ENCODE measurements at regions not wholly inside any gene's neighbourhood (a gene's known extent, or its start where the extent isn't known, plus 50 kb on each side); places are given as distances from the start of the nearest gene placed in this dataset.

GRCh38 chr7:115226410-115226809, 304.5 kb downstream of the MDFIC start:
- WGBS (ENCODE audit: extremely low coverage, insufficient coverage, low lambda C conversion rate): no CpG with 5 or more reads among the region's 1 CpG
- Histone ChIP-seq H3K9ac (ENCODE audit: low read length) (no peak overlapping the region), H3K4me2 (ENCODE audit: low read length) (no peak overlapping the region), H3K79me1 (ENCODE audit: low read length) (no peaks in the 10 kb centered on the region), H3K79me2 (ENCODE audit: control insufficient read depth, insufficient read depth, low read length) (no peaks in the 10 kb centered on the region), H3K27ac (ENCODE audit: low read depth, low read length) (peak overlapping the region; percentile 61), H3K56ac (ENCODE audit: low read length) (no peak overlapping the region), H3K4me3 (ENCODE audit: low read length) (no peak overlapping the region), H3K36me3 (ENCODE audit: control insufficient read depth, insufficient read depth, low read length) (no peaks in the 10 kb centered on the region), H3K18ac (ENCODE audit: low read length) (no peak overlapping the region), H3K4me1 (ENCODE audit: control insufficient read depth, low read depth, low read length) (peaks cover 19% of the 10 kb centered on the region), H2BK15ac (replicated peaks; ENCODE audit: low read depth) (no peak overlapping the region), H2BK5ac (ENCODE audit: low read length) (no peak overlapping the region), H3K27me3 (ENCODE audit: insufficient read depth, low read length, poor library complexity) (no peaks in the 10 kb centered on the region), H3K23ac (ENCODE audit: low read length) (no peak overlapping the region), H2BK120ac (ENCODE audit: low read depth, low read length) (no peak overlapping the region), H2AK5ac (ENCODE audit: low read length) (no peak overlapping the region), H4K8ac (ENCODE audit: low read depth, low read length) (no peak overlapping the region), H3K4ac (ENCODE audit: low read depth, low read length) (no peak overlapping the region), H4K5ac (ENCODE audit: low read length) (no peak overlapping the region)
- peak; percentile 99 for DNase-seq

GRCh38 chr7:115224922-115225321, 303.0 kb downstream of the MDFIC start:
- Histone ChIP-seq H3K36me3 (ENCODE audit: control insufficient read depth, insufficient read depth, low read length) (no peaks in the 10 kb centered on the region), H3K4me3 (ENCODE audit: low read length) (no peak overlapping the region), H3K79me1 (ENCODE audit: low read length) (no peaks in the 10 kb centered on the region), H4K8ac (ENCODE audit: low read depth, low read length) (peak overlapping the region; percentile 81), H3K27me3 (ENCODE audit: insufficient read depth, low read length, poor library complexity) (no peaks in the 10 kb centered on the region), H2AK5ac (ENCODE audit: low read length) (no peak overlapping the region), H3K9ac (ENCODE audit: low read length) (no peak overlapping the region), H2BK15ac (replicated peaks; ENCODE audit: low read depth) (no peak overlapping the region), H2BK5ac (ENCODE audit: low read length) (no peak overlapping the region), H3K23ac (ENCODE audit: low read length) (no peak overlapping the region), H3K4ac (ENCODE audit: low read depth, low read length) (no peak overlapping the region), H3K18ac (ENCODE audit: low read length) (peak overlapping the region; percentile 94), H4K5ac (ENCODE audit: low read length) (peak overlapping the region; percentile 42), H3K27ac (ENCODE audit: low read depth, low read length) (peak overlapping the region; percentile 61), H3K56ac (ENCODE audit: low read length) (no peak overlapping the region), H2BK120ac (ENCODE audit: low read depth, low read length) (peak overlapping the region; percentile 98), H3K4me2 (ENCODE audit: low read length) (no peak overlapping the region), H3K4me1 (ENCODE audit: control insufficient read depth, low read depth, low read length) (peaks cover 19% of the 10 kb centered on the region), H3K79me2 (ENCODE audit: control insufficient read depth, insufficient read depth, low read length) (no peaks in the 10 kb centered on the region)
- WGBS (ENCODE audit: extremely low coverage, insufficient coverage, low lambda C conversion rate): no CpG with 5 or more reads among the region's 6 CpGs
- no peak for DNase-seq

GRCh38 chr7:115223959-115224358, 302.1 kb downstream of the MDFIC start:
- no peak overlapping the region for H3K23ac ChIP-seq (ENCODE audit: low read length)

GRCh38 chr7:115221456-115221855, 299.6 kb downstream of the MDFIC start:
- no peak for DNase-seq
- Histone ChIP-seq H3K4me2 (ENCODE audit: low read length) (no peak overlapping the region), H2BK15ac (replicated peaks; ENCODE audit: low read depth) (no peak overlapping the region), H3K79me1 (ENCODE audit: low read length) (no peaks in the 10 kb centered on the region), H3K9ac (ENCODE audit: low read length) (no peak overlapping the region), H3K79me2 (ENCODE audit: control insufficient read depth, insufficient read depth, low read length) (no peaks in the 10 kb centered on the region), H3K18ac (ENCODE audit: low read length) (no peak overlapping the region), H3K27me3 (ENCODE audit: insufficient read depth, low read length, poor library complexity) (no peaks in the 10 kb centered on the region), H4K5ac (ENCODE audit: low read length) (no peak overlapping the region), H2BK5ac (ENCODE audit: low read length) (no peak overlapping the region), H3K4ac (ENCODE audit: low read depth, low read length) (no peak overlapping the region), H2BK120ac (ENCODE audit: low read depth, low read length) (no peak overlapping the region), H3K4me3 (ENCODE audit: low read length) (no peak overlapping the region), H4K8ac (ENCODE audit: low read depth, low read length) (no peak overlapping the region), H3K4me1 (ENCODE audit: control insufficient read depth, low read depth, low read length) (peaks cover 16% of the 10 kb centered on the region), H3K36me3 (ENCODE audit: control insufficient read depth, insufficient read depth, low read length) (no peaks in the 10 kb centered on the region), H3K23ac (ENCODE audit: low read length) (no peak overlapping the region), H2AK5ac (ENCODE audit: low read length) (no peak overlapping the region), H3K56ac (ENCODE audit: low read length) (no peak overlapping the region), H3K27ac (ENCODE audit: low read depth, low read length) (no peak overlapping the region)

More at GRCh38 chr7:115223959-115224358, 302.1 kb downstream of the MDFIC start:
- no peak overlapping the region for H3K4ac ChIP-seq (ENCODE audit: low read depth, low read length)
- peak overlapping the region; percentile 2 for H4K5ac ChIP-seq (ENCODE audit: low read length)
- H3K79me2 ChIP-seq (ENCODE audit: control insufficient read depth, insufficient read depth, low read length): no peaks in the 10 kb centered on the region
- H3K4me3 ChIP-seq (ENCODE audit: low read length): no peak overlapping the region
- peak overlapping the region; percentile 90 for H3K18ac ChIP-seq (ENCODE audit: low read length)
- H3K56ac ChIP-seq (ENCODE audit: low read length): no peak overlapping the region
- no peak overlapping the region for H3K9ac ChIP-seq (ENCODE audit: low read length)
- no peaks in the 10 kb centered on the region for H3K79me1 ChIP-seq (ENCODE audit: low read length)
- H4K8ac ChIP-seq (ENCODE audit: low read depth, low read length): no peak overlapping the region
- peaks cover 16% of the 10 kb centered on the region for H3K4me1 ChIP-seq (ENCODE audit: control insufficient read depth, low read depth, low read length)
- H3K27ac ChIP-seq (ENCODE audit: low read depth, low read length): no peak overlapping the region
- no peak overlapping the region for H3K4me2 ChIP-seq (ENCODE audit: low read length)
- WGBS (ENCODE audit: extremely low coverage, insufficient coverage, low lambda C conversion rate): no CpG with 5 or more reads among the region's 1 CpG
- no peaks in the 10 kb centered on the region for H3K36me3 ChIP-seq (ENCODE audit: control insufficient read depth, insufficient read depth, low read length)
- peak overlapping the region; percentile 45 for H2BK120ac ChIP-seq (ENCODE audit: low read depth, low read length)
- no peak overlapping the region for H2AK5ac ChIP-seq (ENCODE audit: low read length)
- no peak for DNase-seq
- no peak overlapping the region for H2BK5ac ChIP-seq (ENCODE audit: low read length)
- no peaks in the 10 kb centered on the region for H3K27me3 ChIP-seq (ENCODE audit: insufficient read depth, low read length, poor library complexity)
- H2BK15ac ChIP-seq (replicated peaks; ENCODE audit: low read depth): peak overlapping the region; percentile 97

- Histone ChIP-seq H3K18ac (ENCODE audit: low read length) (no peak overlapping the region), H3K27ac (ENCODE audit: low read depth, low read length) (no peak overlapping the region), H2BK120ac (ENCODE audit: low read depth, low read length) (no peak overlapping the region), H3K27me3 (ENCODE audit: insufficient read depth, low read length, poor library complexity) (no peaks in the 10 kb centered on the region), H3K56ac (ENCODE audit: low read length) (no peak overlapping the region), H3K4me2 (ENCODE audit: low read length) (no peak overlapping the region), H4K8ac (ENCODE audit: low read depth, low read length) (no peak overlapping the region), H2BK5ac (ENCODE audit: low read length) (no peak overlapping the region), H3K79me1 (ENCODE audit: low read length) (no peaks in the 10 kb centered on the region), H3K9ac (ENCODE audit: low read length) (no peak overlapping the region), H3K4ac (ENCODE audit: low read depth, low read length) (no peak overlapping the region), H3K23ac (ENCODE audit: low read length) (no peak overlapping the region), H2AK5ac (ENCODE audit: low read length) (no peak overlapping the region), H3K79me2 (ENCODE audit: control insufficient read depth, insufficient read depth, low read length) (no peaks in the 10 kb centered on the region), H3K36me3 (ENCODE audit: control insufficient read depth, insufficient read depth, low read length) (no peaks in the 10 kb centered on the region), H2BK15ac (replicated peaks; ENCODE audit: low read depth) (no peak overlapping the region), H3K4me3 (ENCODE audit: low read length) (no peak overlapping the region), H4K5ac (ENCODE audit: low read length) (no peak overlapping the region), H3K4me1 (ENCODE audit: control insufficient read depth, low read depth, low read length) (no peaks in the 10 kb centered on the region)
- DNase-seq: no peak
- WGBS (ENCODE audit: extremely low coverage, insufficient coverage, low lambda C conversion rate): no CpG with 5 or more reads among the region's 1 CpG
Measured at GRCh38 chr7:115218076-115218475, 296.2 kb downstream of the MDFIC start.

GRCh38 chr7:115217373-115217772, 295.5 kb downstream of the MDFIC start:
- 100% methylated on average over 1 of the region's 1 CpG for WGBS (ENCODE audit: extremely low coverage, insufficient coverage, low lambda C conversion rate)
- Histone ChIP-seq H2BK15ac (replicated peaks; ENCODE audit: low read depth) (no peak overlapping the region), H3K79me1 (ENCODE audit: low read length) (no peaks in the 10 kb centered on the region), H4K8ac (ENCODE audit: low read depth, low read length) (no peak overlapping the region), H3K36me3 (ENCODE audit: control insufficient read depth, insufficient read depth, low read length) (no peaks in the 10 kb centered on the region), H3K4me2 (ENCODE audit: low read length) (no peak overlapping the region), H3K9ac (ENCODE audit: low read length) (no peak overlapping the region), H2AK5ac (ENCODE audit: low read length) (no peak overlapping the region), H3K4me1 (ENCODE audit: control insufficient read depth, low read depth, low read length) (no peaks in the 10 kb centered on the region), H3K79me2 (ENCODE audit: control insufficient read depth, insufficient read depth, low read length) (no peaks in the 10 kb centered on the region), H2BK5ac (ENCODE audit: low read length) (no peak overlapping the region), H3K27me3 (ENCODE audit: insufficient read depth, low read length, poor library complexity) (no peaks in the 10 kb centered on the region), H3K4me3 (ENCODE audit: low read length) (no peak overlapping the region), H3K4ac (ENCODE audit: low read depth, low read length) (no peak overlapping the region), H3K27ac (ENCODE audit: low read depth, low read length) (no peak overlapping the region), H3K56ac (ENCODE audit: low read length) (no peak overlapping the region), H2BK120ac (ENCODE audit: low read depth, low read length) (no peak overlapping the region), H3K18ac (ENCODE audit: low read length) (no peak overlapping the region), H3K23ac (ENCODE audit: low read length) (no peak overlapping the region), H4K5ac (ENCODE audit: low read length) (no peak overlapping the region)
- DNase-seq: no peak

All from mesendoderm (in vitro differentiated cells).